WTC11 (cell line): ENCODE measurements at regions not wholly inside any gene's neighbourhood (a gene's known extent, or its start where the extent isn't known, plus 50 kb on each side); places are given as distances from the start of the nearest gene placed in this dataset.

Experiments
- CTCF ChIP-seq: fragments of 200-600 bp; IDR thresholded peaks from 2 replicates; pipeline ENCODE4 v1.8.0; 2022; ENCODE audit warnings: antibody characterized with exemption
- IRF2 ChIP-seq: sonication (generic); formaldehyde crosslinking; IDR thresholded peaks from 2 replicates; pipeline ENCODE4 v1.8.0; 2022; ENCODE audit warnings: low read depth, missing genetic modification reagents, borderline replicate concordance
- ZNF263 ChIP-seq: sonication (generic); formaldehyde crosslinking; IDR thresholded peaks from 2 replicates; pipeline ENCODE4 v1.8.1; 2022; ENCODE audit warnings: low read depth, mild to moderate bottlenecking, moderate library complexity, missing genetic modification reagents

DNA sequence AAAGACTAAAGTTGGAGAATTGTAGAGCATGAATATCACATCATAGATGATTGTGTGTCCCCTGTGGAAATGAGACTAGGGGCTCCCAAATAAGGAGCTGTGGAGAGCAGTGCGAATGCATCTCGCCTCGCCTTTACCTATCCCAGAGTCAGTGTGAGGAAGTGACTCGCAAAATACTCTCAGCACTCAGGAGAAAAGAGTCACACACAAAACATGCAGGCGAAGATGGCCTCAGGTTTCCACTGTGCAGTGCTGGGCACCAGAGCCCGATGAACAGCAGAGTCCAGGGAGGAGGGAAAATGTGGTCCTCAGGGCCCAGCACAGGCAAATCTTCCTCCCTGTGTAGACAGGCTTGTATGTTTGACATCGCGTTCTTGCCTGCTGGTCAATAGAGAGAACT, 126.5 kb upstream of the AFDN start:
- TF ChIP-seq CTCF (no peak), ZNF263 (no peak), IRF2 (CRISPR knock-in tag) (no peak)
